Inferior parietal cortex (tissue), 1 donor: ENCODE measurements at regions not wholly inside any gene's neighbourhood (a gene's known extent, or its start where the extent isn't known, plus 50 kb on each side); places are given as distances from the start of the nearest gene placed in this dataset.

Experiments used
- DNase-seq: peaks from one replicate; pipeline ENCODE4 v3.0.0-alpha.2; 2016; ENCODE audit errors: extremely low spot score

GRCh38 chr6:104207635-104208034, 652.1 kb downstream of the HACE1 start:
- DNase-seq, result no peak

GRCh38 chr6:104201557-104201956, 658.2 kb downstream of the HACE1 start:
- no peak for DNase-seq

- no peak for DNase-seq
These were observed 672.1 kb downstream of the HACE1 start for GRCh38 chr6:104187616-104188015.

GRCh38 chr6:104186831-104187230, 672.9 kb downstream of the HACE1 start:
- DNase-seq, result no peak

GRCh38 chr6:104183816-104184435, 675.8 kb downstream of the HACE1 start:
- no peak for DNase-seq

- no peak for DNase-seq
These were observed 676.9 kb downstream of the HACE1 start for GRCh38 chr6:104182811-104183210.

- DNase-seq, result no peak
These were observed 686.1 kb downstream of the HACE1 start for GRCh38 chr6:104173668-104174067.

GRCh38 chr6:104170401-104170800, 689.3 kb downstream of the HACE1 start:
- DNase-seq, result no peak

GRCh38 chr6:104166055-104166668, 693.6 kb downstream of the HACE1 start:
- DNase-seq, result no peak

GRCh38 chr6:104162036-104162669, 697.6 kb downstream of the HACE1 start:
- DNase-seq, result no peak

GRCh38 chr6:104159045-104159618, 700.6 kb downstream of the HACE1 start:
- DNase-seq, result no peak

- DNase-seq, result no peak
These were observed 716.0 kb downstream of the HACE1 start for GRCh38 chr6:104143757-104144156.

- no peak for DNase-seq
These were observed 724.8 kb downstream of the HACE1 start for GRCh38 chr6:104134876-104135275.

- DNase-seq, result no peak
These were observed 729.4 kb downstream of the HACE1 start for GRCh38 chr6:104130343-104130742.

- DNase-seq, result no peak
These were observed 733.3 kb downstream of the HACE1 start for GRCh38 chr6:104126315-104127005.

GRCh38 chr6:104123227-104123626, 736.5 kb downstream of the HACE1 start:
- no peak for DNase-seq

GRCh38 chr6:104118274-104118673, 741.4 kb downstream of the HACE1 start:
- no peak for DNase-seq

- DNase-seq, result no peak
These were observed 749.9 kb downstream of the HACE1 start for GRCh38 chr6:104109806-104110205.

- DNase-seq, result no peak
These were observed 751.1 kb downstream of the HACE1 start for GRCh38 chr6:104108634-104109033.

- no peak for DNase-seq
These were observed 763.9 kb downstream of the HACE1 start for GRCh38 chr6:104095661-104096416.

- DNase-seq, result no peak
These were observed 772.0 kb downstream of the HACE1 start for GRCh38 chr6:104087765-104088164.

GRCh38 chr6:104068281-104068680, 791.4 kb downstream of the HACE1 start:
- no peak for DNase-seq
